ENCODE measurements at regions not wholly inside any gene's neighbourhood (a gene's known extent, or its start where the extent isn't known, plus 50 kb on each side); places are given as distances from the start of the nearest gene placed in this dataset.
A peak's percentile ranks its signal among the peaks of the same experiment; 100 is the strongest.

DNA sequence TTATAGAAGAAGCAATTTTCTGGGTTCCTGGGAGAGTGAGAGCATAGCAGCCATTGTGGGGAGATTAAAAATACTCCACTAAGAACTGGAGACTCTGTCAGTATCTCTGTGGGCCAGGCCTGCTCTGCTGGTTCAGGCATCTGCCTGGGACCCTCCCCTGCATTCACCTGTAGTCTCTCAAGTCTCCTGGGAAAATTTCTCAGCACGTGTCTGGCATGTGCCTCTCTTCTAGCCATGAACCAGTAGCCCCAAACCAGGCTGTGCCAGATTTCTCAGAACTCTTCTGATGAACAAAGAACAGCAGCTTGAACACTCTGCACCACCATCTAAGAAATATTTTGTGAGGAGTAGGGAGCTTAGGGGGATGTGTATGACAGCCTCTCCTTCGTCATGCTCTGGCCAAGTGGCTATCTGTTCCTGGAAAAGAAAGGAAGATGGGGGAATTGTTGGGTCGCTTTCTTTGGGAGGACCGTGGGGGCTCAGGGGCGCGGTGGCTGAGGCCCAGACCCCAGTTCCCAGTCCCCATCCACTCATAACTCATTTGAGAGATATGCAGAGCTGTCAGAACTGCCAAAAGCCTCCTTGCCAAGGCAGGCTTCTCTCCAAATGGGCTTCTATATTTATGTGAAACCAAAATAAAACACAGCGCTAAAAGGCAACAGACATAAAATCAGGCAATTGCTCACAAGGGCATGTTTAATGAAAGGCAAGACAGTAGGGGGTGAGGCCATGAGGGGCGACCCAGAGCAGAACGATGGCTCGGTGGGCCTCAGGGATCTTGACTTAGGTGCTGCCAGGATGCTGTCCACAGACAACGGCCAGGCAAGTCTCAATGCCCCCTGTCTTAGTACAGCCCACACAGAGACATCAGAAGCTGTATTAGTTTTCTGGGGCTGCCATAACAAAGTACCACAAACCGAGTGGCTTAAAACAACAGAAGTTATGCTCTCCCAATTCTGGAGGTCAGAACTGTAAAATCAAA, 114.7 kb upstream of the TNP1 start:
- Histone ChIP-seq H3K9me3 (peaks cover 0 to 7% (median 0%) of the 10 kb centered on the region in 11 donors), H3K4me1 (peaks cover 0 to 27% (median 11%) of the 10 kb centered on the region in 9 donors), H3K27me3 (no peaks in the 10 kb centered on the region), H3K4me3 (no peak overlapping the region), H3K27ac (peak overlapping the region in 6 of 10 donors; percentile 28 to 51 (median 42)), H3K36me3 (no peaks in the 10 kb centered on the region)
- DNase-seq, result peak; percentile 29 to 30
- intact Hi-C loops (cut with DNase I), result loop anchor here in 1 of 10 donors (5.0 kb wide), 1 partner anchor 262 kb away; no protein-coding TSS in a partner anchor
- ATAC-seq, result peak; percentile 59 to 85 (median 68)
- 47 to 49% methylated on average over 12 of the region's 12 CpGs for WGBS, 2 donors
- TF ChIP-seq, protein P1, sequence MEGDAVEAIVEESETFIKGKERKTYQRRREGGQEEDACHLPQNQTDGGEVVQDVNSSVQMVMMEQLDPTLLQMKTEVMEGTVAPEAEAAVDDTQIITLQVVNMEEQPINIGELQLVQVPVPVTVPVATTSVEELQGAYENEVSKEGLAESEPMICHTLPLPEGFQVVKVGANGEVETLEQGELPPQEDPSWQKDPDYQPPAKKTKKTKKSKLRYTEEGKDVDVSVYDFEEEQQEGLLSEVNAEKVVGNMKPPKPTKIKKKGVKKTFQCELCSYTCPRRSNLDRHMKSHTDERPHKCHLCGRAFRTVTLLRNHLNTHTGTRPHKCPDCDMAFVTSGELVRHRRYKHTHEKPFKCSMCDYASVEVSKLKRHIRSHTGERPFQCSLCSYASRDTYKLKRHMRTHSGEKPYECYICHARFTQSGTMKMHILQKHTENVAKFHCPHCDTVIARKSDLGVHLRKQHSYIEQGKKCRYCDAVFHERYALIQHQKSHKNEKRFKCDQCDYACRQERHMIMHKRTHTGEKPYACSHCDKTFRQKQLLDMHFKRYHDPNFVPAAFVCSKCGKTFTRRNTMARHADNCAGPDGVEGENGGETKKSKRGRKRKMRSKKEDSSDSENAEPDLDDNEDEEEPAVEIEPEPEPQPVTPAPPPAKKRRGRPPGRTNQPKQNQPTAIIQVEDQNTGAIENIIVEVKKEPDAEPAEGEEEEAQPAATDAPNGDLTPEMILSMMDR (IDR thresholded peaks at IDR 0.05), result no peak

DNA sequence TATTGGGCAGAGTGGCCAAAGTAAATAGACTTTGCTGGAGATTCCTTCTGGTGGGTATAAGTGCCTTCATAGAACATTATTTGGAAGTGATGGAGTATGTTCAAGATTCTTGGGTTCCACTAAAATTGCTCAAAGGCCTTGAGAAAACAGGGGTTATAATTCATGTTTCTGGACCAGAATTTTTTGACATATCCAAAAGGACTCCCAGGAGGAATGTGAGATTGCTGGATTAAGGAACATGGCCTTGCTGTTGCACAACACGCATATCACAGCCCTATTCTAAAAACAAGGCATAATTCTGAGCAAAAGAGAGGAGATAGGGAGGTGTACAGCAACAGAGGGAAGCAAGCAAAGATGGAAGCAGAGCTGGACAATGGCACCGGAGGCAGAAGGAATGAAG, 111.7 kb upstream of the TNP1 start:
- intact Hi-C loops (cut with DNase I), result loop anchor here in 1 of 10 donors (5.0 kb wide), 1 partner anchor 259 kb away; no protein-coding TSS in a partner anchor
- 78 to 85% methylated on average over 2 of the region's 2 CpGs for WGBS, 2 donors
- Histone ChIP-seq H3K36me3 (no peaks in the 10 kb centered on the region), H3K4me3 (no peak overlapping the region), H3K4me1 (peaks cover 0 to 32% (median 11%) of the 10 kb centered on the region in 9 donors), H3K9me3 (no peaks in the 10 kb centered on the region), H3K27me3 (no peaks in the 10 kb centered on the region), H3K27ac (peak overlapping the region in 1 of 10 donors; percentile 34)
- DNase-seq, result no peak
- TF ChIP-seq, protein P1 (IDR thresholded peaks at IDR 0.05), result no peak
- peak in 4 of 8 donors; percentile 41 to 68 (median 55) for ATAC-seq

DNA sequence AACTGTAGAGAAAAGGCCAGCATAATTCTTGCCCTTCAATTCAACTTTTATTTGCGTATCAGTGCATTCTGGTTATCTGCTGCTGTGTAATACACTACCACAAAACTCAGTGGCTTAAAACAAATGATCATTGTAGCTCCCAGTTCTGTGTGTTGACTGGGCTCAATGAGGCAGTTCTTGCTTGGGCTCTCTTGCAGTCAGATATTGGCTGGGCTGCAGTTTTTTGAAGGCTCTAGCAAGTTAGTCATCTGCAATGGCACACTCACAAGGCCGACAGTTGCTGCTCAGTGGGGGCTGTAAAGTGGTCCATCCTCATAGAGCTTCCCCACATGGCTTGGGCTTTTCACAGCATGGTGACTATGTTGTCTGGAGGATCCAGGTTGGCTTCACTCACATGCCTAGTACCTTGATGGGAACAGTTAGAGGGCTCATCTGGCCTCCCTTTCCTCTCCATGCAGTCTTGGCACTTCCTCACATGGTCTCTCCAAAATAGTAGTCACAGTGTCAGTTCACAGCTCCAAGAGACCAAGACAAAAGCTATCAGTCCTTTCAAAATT, 110.6 kb upstream of the TNP1 start:
- no peaks in the 10 kb centered on the region for H3K36me3 ChIP-seq
- H3K9me3 ChIP-seq, result no peaks in the 10 kb centered on the region
- no peak overlapping the region for H3K4me3 ChIP-seq
- WGBS, 2 donors, result 85 to 92% methylated on average over 2 of the region's 2 CpGs
- DNase-seq, result no peak
- ATAC-seq, result peak in 2 of 8 donors; percentile 18 to 19
- H3K27me3 ChIP-seq, result peaks cover 0 to 5% (median 0%) of the 10 kb centered on the region in 7 donors
- H3K4me1 ChIP-seq, result peaks cover 0 to 30% (median 11%) of the 10 kb centered on the region in 9 donors
- H3K27ac ChIP-seq, result peak overlapping the region in 1 of 10 donors; percentile 17
- TF ChIP-seq, protein P1 (IDR thresholded peaks at IDR 0.05), result no peak
- intact Hi-C loops (cut with DNase I), result loop anchor here in 1 of 10 donors (5.0 kb wide), 1 partner anchor 258 kb away; no protein-coding TSS in a partner anchor

DNA sequence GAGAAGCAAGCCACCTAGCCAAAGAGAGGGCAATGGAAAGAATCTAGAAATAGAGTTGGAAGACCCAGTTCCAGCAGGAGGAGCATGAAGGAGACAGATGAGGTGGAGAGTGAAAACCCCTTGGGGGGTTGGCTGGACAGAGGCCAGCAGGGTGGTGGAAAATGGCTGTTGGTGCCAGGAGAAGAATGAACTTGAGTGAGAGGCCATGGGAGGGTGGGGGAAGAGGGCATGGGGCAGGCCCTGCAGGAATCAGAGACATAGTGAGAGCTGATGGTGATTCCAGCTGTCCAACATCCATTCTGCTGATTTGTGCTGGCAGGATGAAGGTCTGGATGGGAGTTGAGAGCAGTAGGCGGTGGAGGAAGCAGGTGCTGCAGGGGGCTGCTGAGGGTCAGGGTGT, 108.0 kb upstream of the TNP1 start:
- Histone ChIP-seq H3K9me3 (peaks cover 0 to 8% (median 0%) of the 10 kb centered on the region in 11 donors), H3K36me3 (no peaks in the 10 kb centered on the region), H3K4me3 (no peak overlapping the region), H3K27ac (no peak overlapping the region), H3K27me3 (peaks cover 0 to 6% (median 0%) of the 10 kb centered on the region in 7 donors), H3K4me1 (peaks cover 0 to 15% (median 0%) of the 10 kb centered on the region in 9 donors)
- TF ChIP-seq, protein P1 (IDR thresholded peaks at IDR 0.05), result no peak
- intact Hi-C loops (cut with DNase I), result no loop called here
- 73 to 89% methylated on average over 1 of the region's 1 CpG for WGBS, 2 donors
- peak in 4 of 8 donors; percentile 18 to 59 (median 44) for ATAC-seq
- peak in 1 of 2 donors; percentile 62 for DNase-seq
